GM06990 (cell line): ENCODE measurements at regions not wholly inside any gene's neighbourhood (a gene's known extent, or its start where the extent isn't known, plus 50 kb on each side); places are given as distances from the start of the nearest gene placed in this dataset.

Source experiments
- DNase-seq: peaks from one replicate; pipeline ENCODE4 v3.0.0-alpha.2; 2011; ENCODE audit not compliant: insufficient read length; ENCODE audit errors: extremely low read depth
- H3K27me3 ChIP-seq: replicated peaks from 2 replicates; pipeline ENCODE4 v1.6.0; 2011; ENCODE audit warnings: low read length; ENCODE audit not compliant: control insufficient read depth, insufficient read depth
- H3K36me3 ChIP-seq: 2 replicates; pipeline ENCODE4 v1.5.1; 2011; ENCODE audit warnings: low read length; ENCODE audit not compliant: control insufficient read depth, insufficient read depth
- H3K4me3 ChIP-seq: replicated peaks from 2 replicates; pipeline ENCODE4 v1.5.1; 2011; ENCODE audit warnings: low read depth, mild to moderate bottlenecking, control low read depth, low read length
- TF ChIP-seq, protein P1 (sequence below): IDR thresholded peaks from 2 replicates; pipeline ENCODE4 v1.5.1; 2011; ENCODE audit warnings: low read length, control low read depth, mild to moderate bottlenecking, inconsistent platforms; ENCODE audit not compliant: insufficient read depth, poor library complexity, severe bottlenecking

DNA sequence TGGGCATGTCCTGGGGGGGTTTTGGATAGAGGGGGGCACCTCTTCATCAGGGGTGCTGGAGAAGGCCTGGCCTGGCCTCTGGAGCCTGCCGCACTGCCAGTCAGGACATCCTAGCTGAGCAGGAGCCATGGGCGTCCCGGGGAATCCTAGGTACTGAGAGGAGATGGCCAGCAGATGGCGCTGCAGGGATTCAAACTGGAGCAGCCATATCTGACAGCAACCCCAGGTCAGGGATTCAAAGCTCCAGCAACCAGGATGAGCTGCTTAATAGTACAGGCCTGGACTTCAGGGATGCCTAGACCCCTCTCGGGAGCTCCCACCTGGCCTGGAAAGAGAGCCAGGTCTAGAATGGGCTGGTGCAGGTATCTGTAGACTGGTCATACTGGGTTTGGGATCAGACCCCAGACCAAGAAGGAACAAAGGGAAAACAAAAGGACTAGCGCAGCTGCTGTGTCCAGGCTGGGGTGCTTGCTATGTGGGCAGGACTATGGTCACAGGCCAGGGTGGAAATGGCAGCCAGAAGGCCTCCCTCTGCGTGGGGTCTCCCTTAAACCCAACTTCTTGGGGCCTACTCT is 306.9 kb upstream of the RBFOX1 start:
- DNase-seq, result no peak
- no peaks in the 10 kb centered on the region for H3K36me3 ChIP-seq
- H3K27me3 ChIP-seq, result no peaks in the 10 kb centered on the region
- no peak overlapping the region for H3K4me3 ChIP-seq
- TF ChIP-seq, protein P1, sequence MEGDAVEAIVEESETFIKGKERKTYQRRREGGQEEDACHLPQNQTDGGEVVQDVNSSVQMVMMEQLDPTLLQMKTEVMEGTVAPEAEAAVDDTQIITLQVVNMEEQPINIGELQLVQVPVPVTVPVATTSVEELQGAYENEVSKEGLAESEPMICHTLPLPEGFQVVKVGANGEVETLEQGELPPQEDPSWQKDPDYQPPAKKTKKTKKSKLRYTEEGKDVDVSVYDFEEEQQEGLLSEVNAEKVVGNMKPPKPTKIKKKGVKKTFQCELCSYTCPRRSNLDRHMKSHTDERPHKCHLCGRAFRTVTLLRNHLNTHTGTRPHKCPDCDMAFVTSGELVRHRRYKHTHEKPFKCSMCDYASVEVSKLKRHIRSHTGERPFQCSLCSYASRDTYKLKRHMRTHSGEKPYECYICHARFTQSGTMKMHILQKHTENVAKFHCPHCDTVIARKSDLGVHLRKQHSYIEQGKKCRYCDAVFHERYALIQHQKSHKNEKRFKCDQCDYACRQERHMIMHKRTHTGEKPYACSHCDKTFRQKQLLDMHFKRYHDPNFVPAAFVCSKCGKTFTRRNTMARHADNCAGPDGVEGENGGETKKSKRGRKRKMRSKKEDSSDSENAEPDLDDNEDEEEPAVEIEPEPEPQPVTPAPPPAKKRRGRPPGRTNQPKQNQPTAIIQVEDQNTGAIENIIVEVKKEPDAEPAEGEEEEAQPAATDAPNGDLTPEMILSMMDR, result peak; percentile 43

DNA sequence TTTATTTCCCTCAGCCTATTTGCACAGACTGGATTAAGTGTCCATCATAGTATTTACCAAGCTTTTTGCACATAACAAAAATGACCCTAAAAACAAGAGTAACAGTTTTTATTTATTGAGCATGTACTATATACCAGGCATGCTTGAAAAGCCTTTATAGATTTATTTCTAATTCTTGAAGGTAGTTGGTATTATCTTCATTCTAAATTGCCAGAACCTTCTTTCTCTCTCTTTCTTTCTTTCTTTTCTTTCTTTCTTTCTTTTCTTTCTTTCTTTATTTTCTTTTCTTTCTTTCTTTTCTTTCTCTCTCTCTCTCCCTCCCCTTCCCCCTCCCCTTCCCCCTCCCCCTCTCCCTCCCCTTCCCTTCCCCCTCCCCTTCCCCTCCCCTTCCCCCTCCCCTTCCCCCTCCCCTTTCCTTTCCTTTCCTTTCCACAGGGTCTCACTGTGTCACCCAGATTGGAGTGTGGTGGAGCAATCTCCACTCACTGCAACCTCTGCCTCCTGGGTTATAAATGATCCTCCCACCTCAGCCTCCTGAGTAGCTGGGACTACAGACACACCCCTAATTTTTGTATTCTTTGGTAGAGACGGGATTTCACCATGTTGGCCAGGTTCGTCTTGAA is 310.9 kb upstream of the RBFOX1 start:
- no peak for DNase-seq
- no peaks in the 10 kb centered on the region for H3K27me3 ChIP-seq
- no peaks in the 10 kb centered on the region for H3K36me3 ChIP-seq
- H3K4me3 ChIP-seq, result no peak overlapping the region
- TF ChIP-seq, protein P1, result no peak

DNA sequence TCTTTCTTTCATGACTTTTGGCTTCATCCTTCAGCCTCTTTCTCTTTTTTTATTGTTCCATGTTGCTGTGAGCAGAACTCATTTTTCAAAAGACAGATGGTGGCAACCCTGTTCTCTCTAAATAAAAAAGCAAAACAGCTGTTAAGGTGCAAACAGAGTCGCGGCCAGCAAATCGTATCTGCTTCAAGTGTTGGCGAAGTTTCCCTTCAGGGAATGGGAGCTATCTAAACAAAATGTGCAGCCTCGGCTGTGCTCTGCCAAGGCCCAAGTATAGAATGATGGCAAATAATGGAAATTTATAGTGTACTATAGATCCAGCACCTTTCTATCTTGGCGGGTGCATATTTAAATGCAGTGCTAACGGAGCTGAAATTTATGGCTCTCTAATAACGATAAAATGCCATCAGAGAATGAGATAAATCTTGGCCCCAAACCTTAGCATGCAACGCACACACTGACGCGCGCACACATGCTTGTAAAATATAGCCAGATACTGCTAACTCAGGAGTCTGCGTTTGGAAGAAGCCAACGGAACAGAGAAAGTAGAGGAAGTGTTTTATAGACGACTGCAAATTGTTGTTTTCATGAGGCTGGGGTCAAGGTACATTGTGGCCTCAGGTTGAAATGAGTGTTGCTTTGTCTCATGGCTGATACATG is 315.5 kb upstream of the RBFOX1 start:
- Histone ChIP-seq H3K36me3 (no peaks in the 10 kb centered on the region), H3K27me3 (no peaks in the 10 kb centered on the region), H3K4me3 (no peak overlapping the region)
- TF ChIP-seq, protein P1, result no peak
- no peak for DNase-seq

DNA sequence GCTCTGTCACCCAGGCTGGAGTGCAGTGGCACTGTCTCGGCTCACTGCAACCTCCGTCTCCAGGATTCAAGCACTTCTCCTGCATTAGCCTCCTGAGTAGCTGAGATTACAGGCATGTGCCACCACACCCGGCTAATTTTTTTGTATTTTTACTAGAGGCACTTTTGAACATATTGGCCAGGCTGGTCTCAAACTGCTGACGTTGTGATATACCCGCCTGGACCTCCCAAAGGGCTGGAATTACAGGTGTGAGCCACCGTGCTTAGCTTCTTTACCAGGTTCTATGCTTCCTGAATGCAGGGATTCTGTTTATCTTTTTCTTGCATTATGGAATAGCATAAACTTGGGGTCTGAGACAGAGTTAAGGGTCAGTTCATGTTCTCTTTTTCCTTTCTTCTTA is 317.9 kb upstream of the RBFOX1 start:
- H3K4me3 ChIP-seq, result no peak overlapping the region

DNA sequence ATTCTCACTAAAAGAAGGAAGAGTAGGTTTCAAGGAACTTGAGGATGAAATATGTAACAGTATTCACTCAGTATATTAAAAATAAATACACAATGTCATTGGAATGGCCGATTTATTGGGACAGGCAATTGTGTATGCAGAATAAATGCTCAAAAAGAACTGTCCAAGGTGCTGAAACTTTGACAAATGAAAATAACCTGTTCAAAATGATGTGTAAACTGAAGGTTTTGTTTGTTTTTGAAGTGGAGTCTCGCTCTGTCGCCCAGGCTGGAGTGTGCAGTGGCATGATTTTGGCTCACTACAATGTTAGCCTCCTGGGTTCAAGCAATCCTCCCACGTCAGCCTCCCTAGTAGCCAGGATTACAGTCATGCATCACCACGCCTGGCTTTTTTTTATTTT is 318.7 kb upstream of the RBFOX1 start:
- TF ChIP-seq, protein P1, result no peak
- no peak for DNase-seq

More for the DNA sequence above, 317.9 kb upstream of the RBFOX1 start:
- DNase-seq, result no peak
- TF ChIP-seq, protein P1, result no peak
- H3K27me3 ChIP-seq, result no peaks in the 10 kb centered on the region
- H3K36me3 ChIP-seq, result no peaks in the 10 kb centered on the region

More for the DNA sequence above, 318.7 kb upstream of the RBFOX1 start:
- Histone ChIP-seq H3K27me3 (no peaks in the 10 kb centered on the region), H3K4me3 (no peak overlapping the region), H3K36me3 (no peaks in the 10 kb centered on the region)
